ENCODE measurements at regions not wholly inside any gene's neighbourhood (a gene's known extent, or its start where the extent isn't known, plus 50 kb on each side); places are given as distances from the start of the nearest gene placed in this dataset.

- TF ChIP-seq, protein P1, sequence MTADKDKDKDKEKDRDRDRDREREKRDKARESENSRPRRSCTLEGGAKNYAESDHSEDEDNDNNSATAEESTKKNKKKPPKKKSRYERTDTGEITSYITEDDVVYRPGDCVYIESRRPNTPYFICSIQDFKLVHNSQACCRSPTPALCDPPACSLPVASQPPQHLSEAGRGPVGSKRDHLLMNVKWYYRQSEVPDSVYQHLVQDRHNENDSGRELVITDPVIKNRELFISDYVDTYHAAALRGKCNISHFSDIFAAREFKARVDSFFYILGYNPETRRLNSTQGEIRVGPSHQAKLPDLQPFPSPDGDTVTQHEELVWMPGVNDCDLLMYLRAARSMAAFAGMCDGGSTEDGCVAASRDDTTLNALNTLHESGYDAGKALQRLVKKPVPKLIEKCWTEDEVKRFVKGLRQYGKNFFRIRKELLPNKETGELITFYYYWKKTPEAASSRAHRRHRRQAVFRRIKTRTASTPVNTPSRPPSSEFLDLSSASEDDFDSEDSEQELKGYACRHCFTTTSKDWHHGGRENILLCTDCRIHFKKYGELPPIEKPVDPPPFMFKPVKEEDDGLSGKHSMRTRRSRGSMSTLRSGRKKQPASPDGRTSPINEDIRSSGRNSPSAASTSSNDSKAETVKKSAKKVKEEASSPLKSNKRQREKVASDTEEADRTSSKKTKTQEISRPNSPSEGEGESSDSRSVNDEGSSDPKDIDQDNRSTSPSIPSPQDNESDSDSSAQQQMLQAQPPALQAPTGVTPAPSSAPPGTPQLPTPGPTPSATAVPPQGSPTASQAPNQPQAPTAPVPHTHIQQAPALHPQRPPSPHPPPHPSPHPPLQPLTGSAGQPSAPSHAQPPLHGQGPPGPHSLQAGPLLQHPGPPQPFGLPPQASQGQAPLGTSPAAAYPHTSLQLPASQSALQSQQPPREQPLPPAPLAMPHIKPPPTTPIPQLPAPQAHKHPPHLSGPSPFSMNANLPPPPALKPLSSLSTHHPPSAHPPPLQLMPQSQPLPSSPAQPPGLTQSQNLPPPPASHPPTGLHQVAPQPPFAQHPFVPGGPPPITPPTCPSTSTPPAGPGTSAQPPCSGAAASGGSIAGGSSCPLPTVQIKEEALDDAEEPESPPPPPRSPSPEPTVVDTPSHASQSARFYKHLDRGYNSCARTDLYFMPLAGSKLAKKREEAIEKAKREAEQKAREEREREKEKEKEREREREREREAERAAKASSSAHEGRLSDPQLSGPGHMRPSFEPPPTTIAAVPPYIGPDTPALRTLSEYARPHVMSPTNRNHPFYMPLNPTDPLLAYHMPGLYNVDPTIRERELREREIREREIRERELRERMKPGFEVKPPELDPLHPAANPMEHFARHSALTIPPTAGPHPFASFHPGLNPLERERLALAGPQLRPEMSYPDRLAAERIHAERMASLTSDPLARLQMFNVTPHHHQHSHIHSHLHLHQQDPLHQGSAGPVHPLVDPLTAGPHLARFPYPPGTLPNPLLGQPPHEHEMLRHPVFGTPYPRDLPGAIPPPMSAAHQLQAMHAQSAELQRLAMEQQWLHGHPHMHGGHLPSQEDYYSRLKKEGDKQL (CRISPR knock-in tag; IDR thresholded peaks at IDR 0.05; ENCODE audit: low read depth), result no peak
- TF ChIP-seq ZMAT3 (CRISPR knock-in tag; conservative IDR thresholded peaks at IDR 0.05) (no peak), HNF4G (IDR thresholded peaks at IDR 0.05; ENCODE audit: borderline replicate concordance, low read depth, low read length) (no peak), HNF4G (CRISPR knock-in tag; IDR thresholded peaks at IDR 0.05; ENCODE audit: borderline replicate concordance, low read depth) (no peak), GABPB1 (CRISPR knock-in tag; IDR thresholded peaks at IDR 0.05) (no peak), ZBTB46 (CRISPR knock-in tag; IDR thresholded peaks at IDR 0.05; ENCODE audit: borderline replicate concordance) (no peak), SIX4 (CRISPR knock-in tag; IDR thresholded peaks at IDR 0.05) (no peak)
Observed at GRCh38 chr4:38516190-38516589, 147.8 kb upstream of the KLF3 start (continued).
